ENCODE measurements at regions not wholly inside any gene's neighbourhood (a gene's known extent, or its start where the extent isn't known, plus 50 kb on each side); places are given as distances from the start of the nearest gene placed in this dataset.
A peak's percentile ranks its signal among the peaks of the same experiment; 100 is the strongest.

DNA sequence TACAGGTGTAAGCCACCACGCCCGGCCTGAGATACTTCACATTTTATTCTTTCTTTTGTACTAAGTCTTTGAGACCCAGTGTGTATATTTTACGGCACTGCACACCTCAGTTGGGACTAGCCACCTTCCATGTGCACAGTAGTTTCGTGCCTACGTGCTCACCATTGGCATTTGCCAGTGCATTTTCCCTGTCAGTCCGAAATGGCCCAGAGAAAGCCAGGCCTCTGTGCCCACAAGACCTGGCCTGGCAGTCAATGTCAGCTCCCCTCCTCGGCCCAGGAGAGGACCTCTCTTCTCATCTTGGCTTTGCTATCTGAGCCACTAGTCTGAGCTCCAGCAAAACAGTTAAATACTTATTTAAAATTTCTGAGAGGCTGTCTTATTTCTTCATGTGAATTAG is 147.8 kb upstream of the KLHL29 start:
- H3K4me3 ChIP-seq: no peak overlapping the region
- no peaks in the 10 kb centered on the region for H3K27me3 ChIP-seq
- H3K9me3 ChIP-seq: no peaks in the 10 kb centered on the region
- H3K4me1 ChIP-seq: no peaks in the 10 kb centered on the region
- WGBS, 5 donors: 89 to 91% (median 90%) methylated on average over 7 of the region's 7 CpGs
- intact Hi-C loops (cut with DNase I; ENCODE audit: low total_unique reads): no loop called here
- H3K36me3 ChIP-seq: no peaks in the 10 kb centered on the region
- DNase-seq: no peak
- H3K27ac ChIP-seq: no peak overlapping the region
- TF ChIP-seq POLR2AphosphoS5 (IDR thresholded peaks at IDR 0.05) (no peak), POLR2A (IDR thresholded peaks at IDR 0.05) (no peak)

DNA sequence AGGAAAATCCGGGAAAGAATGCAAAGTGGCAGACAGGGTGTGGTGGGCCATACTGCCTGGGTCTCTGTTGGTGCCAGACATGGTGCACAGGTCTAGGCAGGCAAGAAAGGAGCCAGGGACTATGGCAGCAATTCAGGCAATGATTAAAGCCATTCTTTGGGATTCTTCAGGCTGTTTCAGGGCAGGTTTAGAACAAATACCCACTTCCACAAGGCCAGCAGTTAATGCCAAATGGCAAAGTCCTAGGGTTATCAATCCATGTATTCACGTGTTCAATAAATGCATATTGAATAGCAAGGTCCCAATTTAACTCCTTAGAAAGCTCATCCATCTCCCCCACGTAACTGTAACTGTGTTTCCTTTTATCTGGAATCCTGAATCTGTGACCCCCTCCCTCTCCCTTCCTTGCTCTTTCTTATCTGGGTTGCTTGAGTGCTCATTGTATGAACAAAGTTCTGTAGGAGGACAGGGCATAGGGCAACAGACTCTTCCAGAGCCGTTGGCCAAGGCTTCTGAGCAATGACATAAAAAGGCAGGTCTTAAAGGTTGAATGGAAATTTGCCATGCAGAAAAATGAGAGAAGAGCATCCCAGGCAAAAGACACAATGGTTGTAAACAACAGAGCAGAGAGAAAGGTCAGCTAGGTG is 146.8 kb upstream of the KLHL29 start:
- Histone ChIP-seq H3K36me3 (no peaks in the 10 kb centered on the region), H3K27me3 (no peaks in the 10 kb centered on the region), H3K9me3 (no peaks in the 10 kb centered on the region), H3K4me1 (no peaks in the 10 kb centered on the region), H3K4me3 (no peak overlapping the region), H3K27ac (no peak overlapping the region)
- WGBS, 5 donors: 50 to 76% (median 54%) methylated on average over 4 of the region's 4 CpGs
- no peak for DNase-seq
- TF ChIP-seq POLR2A (IDR thresholded peaks at IDR 0.05): no peak
- TF ChIP-seq EP300 (IDR thresholded peaks at IDR 0.05): no peak
- no peak for TF ChIP-seq POLR2AphosphoS5 (IDR thresholded peaks at IDR 0.05)
- TF ChIP-seq CTCF (IDR thresholded peaks at IDR 0.05): no peak
- intact Hi-C loops (cut with DNase I; ENCODE audit: low total_unique reads): no loop called here

- WGBS, 5 donors: 82 to 92% (median 88%) methylated on average over 8 of the region's 8 CpGs
- TF ChIP-seq EP300 (IDR thresholded peaks at IDR 0.05): no peak
- TF ChIP-seq CTCF (IDR thresholded peaks at IDR 0.05): no peak
- TF ChIP-seq POLR2AphosphoS5 (IDR thresholded peaks at IDR 0.05): no peak
- no peak for TF ChIP-seq POLR2A (IDR thresholded peaks at IDR 0.05)
- H3K36me3 ChIP-seq: no peaks in the 10 kb centered on the region
- H3K27ac ChIP-seq: no peak overlapping the region
- H3K4me1 ChIP-seq: peaks cover 0 to 3% (median 0%) of the 10 kb centered on the region in 4 donors
- intact Hi-C loops (cut with DNase I; ENCODE audit: low total_unique reads): no loop called here
- H3K27me3 ChIP-seq: no peaks in the 10 kb centered on the region
- H3K9me3 ChIP-seq: no peaks in the 10 kb centered on the region
- no peak for DNase-seq
- H3K4me3 ChIP-seq: no peak overlapping the region
Measured at GRCh38 chr2:23239374-23239773, 145.6 kb upstream of the KLHL29 start.

DNA sequence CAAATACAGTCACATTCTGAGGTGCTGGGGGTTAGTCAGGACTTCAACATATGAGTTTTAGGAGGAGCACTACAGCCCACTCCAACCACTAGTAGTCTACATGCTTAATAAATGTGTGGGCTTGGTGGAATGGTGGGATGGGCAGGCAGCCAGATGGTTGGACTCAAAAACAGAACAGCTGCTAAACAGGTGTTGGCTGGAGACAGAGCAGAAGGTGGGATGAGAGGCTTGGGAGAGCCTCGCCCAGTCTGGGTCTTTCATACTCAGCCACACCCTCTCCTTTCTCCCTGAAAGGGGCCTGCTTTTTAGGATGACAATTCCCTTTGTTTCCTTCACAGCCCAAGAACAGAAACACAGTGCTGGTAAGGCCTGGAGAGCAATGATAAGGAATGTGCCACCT is 143.9 kb upstream of the KLHL29 start:
- H3K9me3 ChIP-seq: no peaks in the 10 kb centered on the region
- no peak overlapping the region for H3K27ac ChIP-seq
- TF ChIP-seq POLR2A (IDR thresholded peaks at IDR 0.05) (no peak), POLR2AphosphoS5 (IDR thresholded peaks at IDR 0.05) (no peak), EP300 (IDR thresholded peaks at IDR 0.05) (no peak)
- no peaks in the 10 kb centered on the region for H3K36me3 ChIP-seq
- peaks cover 0 to 6% (median 0%) of the 10 kb centered on the region in 4 donors for H3K4me1 ChIP-seq
- intact Hi-C loops (cut with DNase I; ENCODE audit: low total_unique reads): no loop called here
- no peak overlapping the region for H3K4me3 ChIP-seq
- H3K27me3 ChIP-seq: no peaks in the 10 kb centered on the region
- peak in 1 of 2 donors; percentile 34 for DNase-seq
- WGBS, 5 donors: 65 to 89% (median 76%) methylated on average over 1 of the region's 1 CpG

GRCh38 chr2:23241611-23242245 is 143.3 kb upstream of the KLHL29 start:
- 83 to 91% (median 85%) methylated on average over 11 to 12 of the region's 12 CpGs for WGBS, 5 donors
- peaks cover 0 to 6% (median 0%) of the 10 kb centered on the region in 4 donors for H3K4me1 ChIP-seq
- intact Hi-C loops (cut with DNase I; ENCODE audit: low total_unique reads): no loop called here

More at GRCh38 chr2:23241611-23242245, 143.3 kb upstream of the KLHL29 start:
- H3K27ac ChIP-seq: no peak overlapping the region
- TF ChIP-seq POLR2AphosphoS5 (IDR thresholded peaks at IDR 0.05) (no peak), CTCF (IDR thresholded peaks at IDR 0.05) (no peak), POLR2A (IDR thresholded peaks at IDR 0.05) (no peak), EP300 (IDR thresholded peaks at IDR 0.05) (no peak)
- H3K36me3 ChIP-seq: no peaks in the 10 kb centered on the region
- no peak overlapping the region for H3K4me3 ChIP-seq
- H3K27me3 ChIP-seq: no peaks in the 10 kb centered on the region
- no peaks in the 10 kb centered on the region for H3K9me3 ChIP-seq
- DNase-seq: no peak
